K562 (cell line): ENCODE measurements at regions not wholly inside any gene's neighbourhood (a gene's known extent, or its start where the extent isn't known, plus 50 kb on each side); places are given as distances from the start of the nearest gene placed in this dataset.

Experiments
- LEF1 ChIP-seq: fragments of 450-650 bp; IDR thresholded peaks from 2 replicates; pipeline ENCODE4 v1.6.1; 2016; ENCODE audit warnings: mild to moderate bottlenecking
- ZNF124 ChIP-seq: sonication (generic); formaldehyde crosslinking; IDR thresholded peaks from 2 replicates; pipeline ENCODE4 v1.8.1; 2022; ENCODE audit warnings: missing genetic modification reagents
- TF ChIP-seq, protein P1 (sequence below), 3 experiments: IDR thresholded peaks in 2 of 3; conservative IDR thresholded peaks in 1 of 3; 2 replicates each; pipeline ENCODE4 v1.5.1; 2011 to 2012; ENCODE audit warnings: low read length in 3 of 3, mild to moderate bottlenecking in 3 of 3, control low read depth in 2 of 3, improper control_type of control experiment in 1 of 3, inconsistent platforms in 1 of 3, low read depth in 1 of 3, mixed read lengths in 1 of 3, moderate library complexity in 1 of 3; ENCODE audit not compliant: insufficient read depth in 2 of 3

DNA sequence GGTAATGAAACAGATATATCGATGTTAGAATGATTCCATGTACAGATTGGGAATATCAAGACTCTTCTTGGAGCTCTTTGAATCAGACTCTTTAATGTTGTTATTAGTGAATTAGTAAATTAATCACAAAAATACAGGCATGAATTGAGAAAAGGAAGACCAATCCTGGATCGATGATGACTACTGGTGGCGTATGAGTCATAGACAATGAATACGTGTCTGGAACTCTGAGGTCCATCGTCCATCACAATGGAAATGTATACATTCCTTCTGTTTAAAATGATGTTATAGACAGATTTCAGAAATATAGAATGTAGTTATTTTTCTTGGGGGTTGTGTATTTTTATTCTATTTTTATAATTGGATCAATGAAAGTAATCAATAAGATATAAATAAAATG is 80.2 kb upstream of the RTL1 start:
- no peak for TF ChIP-seq ZNF124 (CRISPR knock-in tag)
- TF ChIP-seq LEF1, result no peak
- TF ChIP-seq, protein P1, sequence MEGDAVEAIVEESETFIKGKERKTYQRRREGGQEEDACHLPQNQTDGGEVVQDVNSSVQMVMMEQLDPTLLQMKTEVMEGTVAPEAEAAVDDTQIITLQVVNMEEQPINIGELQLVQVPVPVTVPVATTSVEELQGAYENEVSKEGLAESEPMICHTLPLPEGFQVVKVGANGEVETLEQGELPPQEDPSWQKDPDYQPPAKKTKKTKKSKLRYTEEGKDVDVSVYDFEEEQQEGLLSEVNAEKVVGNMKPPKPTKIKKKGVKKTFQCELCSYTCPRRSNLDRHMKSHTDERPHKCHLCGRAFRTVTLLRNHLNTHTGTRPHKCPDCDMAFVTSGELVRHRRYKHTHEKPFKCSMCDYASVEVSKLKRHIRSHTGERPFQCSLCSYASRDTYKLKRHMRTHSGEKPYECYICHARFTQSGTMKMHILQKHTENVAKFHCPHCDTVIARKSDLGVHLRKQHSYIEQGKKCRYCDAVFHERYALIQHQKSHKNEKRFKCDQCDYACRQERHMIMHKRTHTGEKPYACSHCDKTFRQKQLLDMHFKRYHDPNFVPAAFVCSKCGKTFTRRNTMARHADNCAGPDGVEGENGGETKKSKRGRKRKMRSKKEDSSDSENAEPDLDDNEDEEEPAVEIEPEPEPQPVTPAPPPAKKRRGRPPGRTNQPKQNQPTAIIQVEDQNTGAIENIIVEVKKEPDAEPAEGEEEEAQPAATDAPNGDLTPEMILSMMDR (IDR thresholded peaks at IDR 0.05 in 2 of 3, conservative IDR thresholded peaks at IDR 0.05 in 1 of 3; ENCODE audit: insufficient read depth in 2 of 3, low read depth in 1 of 3, low read length in 3 of 3), result no peak
